Activated CD4-positive, CD25-positive, alpha-beta regulatory T cell (primary cell): ENCODE measurements at regions not wholly inside any gene's neighbourhood (a gene's known extent, or its start where the extent isn't known, plus 50 kb on each side); places are given as distances from the start of the nearest gene placed in this dataset.

Experiments used
- DNase-seq, 4 experiments: peaks; one replicate each; lab custom pipeline; 2025; lab: John Stamatoyannopoulos, UW

GRCh38 chr2:37837628-37838328 is 87.3 kb upstream of the RMDN2 start:
- DNase-seq: no peak

GRCh38 chr2:37838541-37839167 is 86.4 kb upstream of the RMDN2 start:
- DNase-seq: no peak

GRCh38 chr2:37839991-37840390 is 85.1 kb upstream of the RMDN2 start:
- DNase-seq: no peak

- no peak for DNase-seq
Observed at GRCh38 chr2:37842732-37843440, 82.2 kb upstream of the RMDN2 start.

GRCh38 chr2:37843556-37843955 is 81.5 kb upstream of the RMDN2 start:
- no peak for DNase-seq

GRCh38 chr2:37846207-37846606 is 78.9 kb upstream of the RMDN2 start:
- no peak for DNase-seq

GRCh38 chr2:37847792-37848191 is 77.3 kb upstream of the RMDN2 start:
- DNase-seq: no peak

GRCh38 chr2:37848451-37848850 is 76.6 kb upstream of the RMDN2 start:
- DNase-seq: no peak

GRCh38 chr2:37849911-37850310 is 75.2 kb upstream of the RMDN2 start:
- no peak for DNase-seq

GRCh38 chr2:37851428-37851827 is 73.7 kb upstream of the RMDN2 start:
- no peak for DNase-seq

GRCh38 chr2:37851828-37852584 is 73.1 kb upstream of the RMDN2 start:
- DNase-seq: no peak

GRCh38 chr2:37852585-37853014 is 72.5 kb upstream of the RMDN2 start:
- no peak for DNase-seq

GRCh38 chr2:37854676-37855282 is 70.3 kb upstream of the RMDN2 start:
- no peak for DNase-seq

- no peak for DNase-seq
Observed at GRCh38 chr2:37855283-37856041, 69.6 kb upstream of the RMDN2 start.

GRCh38 chr2:37856101-37856751 is 68.9 kb upstream of the RMDN2 start:
- DNase-seq: no peak

- DNase-seq: no peak
Observed at GRCh38 chr2:37857575-37858399, 67.3 kb upstream of the RMDN2 start.

GRCh38 chr2:37858400-37858711 is 66.7 kb upstream of the RMDN2 start:
- no peak for DNase-seq

GRCh38 chr2:37858725-37859267 is 66.3 kb upstream of the RMDN2 start:
- DNase-seq: no peak

- DNase-seq: no peak
Observed at GRCh38 chr2:37862620-37863019, 62.5 kb upstream of the RMDN2 start.

GRCh38 chr2:37864217-37864616 is 60.9 kb upstream of the RMDN2 start:
- no peak for DNase-seq
